H1 (cell line): ENCODE measurements at regions not wholly inside any gene's neighbourhood (a gene's known extent, or its start where the extent isn't known, plus 50 kb on each side); places are given as distances from the start of the nearest gene placed in this dataset.

ENCODE experiments used
- CTCF ChIP-seq, 3 experiments: IDR thresholded peaks; 1 replicate in 2 of 3; 2 replicates in 1 of 3; pipeline versions ENCODE4 v1.5.1 to v1.6.1; 2011; ENCODE audit warnings: low read length in 3 of 3, mild to moderate bottlenecking in 3 of 3, inconsistent platforms in 2 of 3, low read depth in 1 of 3, moderate library complexity in 1 of 3; ENCODE audit not compliant: insufficient read depth in 1 of 3; ENCODE audit errors: control extremely low read depth in 1 of 3
- POLR2AphosphoS5 ChIP-seq: IDR thresholded peaks from 2 replicates; pipeline ENCODE4 v1.6.1; 2011; ENCODE audit warnings: low read depth, low read length

GRCh38 chrY:15775880-15776279 is 1251.6 kb downstream of the NLGN4Y start:
- TF ChIP-seq CTCF (IDR thresholded peaks at IDR 0.05; ENCODE audit: control extremely low read depth in 1 of 3, insufficient read depth in 1 of 3, low read depth in 1 of 3, low read length in 3 of 3) = no peak
- TF ChIP-seq POLR2AphosphoS5 = no peak
